HL-60 (cell line): ENCODE measurements at regions not wholly inside any gene's neighbourhood (a gene's known extent, or its start where the extent isn't known, plus 50 kb on each side); places are given as distances from the start of the nearest gene placed in this dataset.

Experiments
- POLR2AphosphoS5 ChIP-seq: IDR thresholded peaks from 2 replicates; pipeline ENCODE4 v1.6.1; 2012; ENCODE audit warnings: low read depth
- TF ChIP-seq, protein P1 (sequence below): IDR thresholded peaks from one replicate; pipeline ENCODE4 v1.5.1; 2011; ENCODE audit warnings: low read length, control low read depth, inconsistent platforms; ENCODE audit not compliant: insufficient read depth
- TF ChIP-seq, protein P2 (sequence below): IDR thresholded peaks from 2 replicates; pipeline ENCODE4 v1.6.1; 2012; ENCODE audit warnings: low read depth; ENCODE audit not compliant: insufficient replicate concordance

- TF ChIP-seq, protein P1, sequence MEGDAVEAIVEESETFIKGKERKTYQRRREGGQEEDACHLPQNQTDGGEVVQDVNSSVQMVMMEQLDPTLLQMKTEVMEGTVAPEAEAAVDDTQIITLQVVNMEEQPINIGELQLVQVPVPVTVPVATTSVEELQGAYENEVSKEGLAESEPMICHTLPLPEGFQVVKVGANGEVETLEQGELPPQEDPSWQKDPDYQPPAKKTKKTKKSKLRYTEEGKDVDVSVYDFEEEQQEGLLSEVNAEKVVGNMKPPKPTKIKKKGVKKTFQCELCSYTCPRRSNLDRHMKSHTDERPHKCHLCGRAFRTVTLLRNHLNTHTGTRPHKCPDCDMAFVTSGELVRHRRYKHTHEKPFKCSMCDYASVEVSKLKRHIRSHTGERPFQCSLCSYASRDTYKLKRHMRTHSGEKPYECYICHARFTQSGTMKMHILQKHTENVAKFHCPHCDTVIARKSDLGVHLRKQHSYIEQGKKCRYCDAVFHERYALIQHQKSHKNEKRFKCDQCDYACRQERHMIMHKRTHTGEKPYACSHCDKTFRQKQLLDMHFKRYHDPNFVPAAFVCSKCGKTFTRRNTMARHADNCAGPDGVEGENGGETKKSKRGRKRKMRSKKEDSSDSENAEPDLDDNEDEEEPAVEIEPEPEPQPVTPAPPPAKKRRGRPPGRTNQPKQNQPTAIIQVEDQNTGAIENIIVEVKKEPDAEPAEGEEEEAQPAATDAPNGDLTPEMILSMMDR = no peak
- no peak for TF ChIP-seq POLR2AphosphoS5
- TF ChIP-seq, protein P2, sequence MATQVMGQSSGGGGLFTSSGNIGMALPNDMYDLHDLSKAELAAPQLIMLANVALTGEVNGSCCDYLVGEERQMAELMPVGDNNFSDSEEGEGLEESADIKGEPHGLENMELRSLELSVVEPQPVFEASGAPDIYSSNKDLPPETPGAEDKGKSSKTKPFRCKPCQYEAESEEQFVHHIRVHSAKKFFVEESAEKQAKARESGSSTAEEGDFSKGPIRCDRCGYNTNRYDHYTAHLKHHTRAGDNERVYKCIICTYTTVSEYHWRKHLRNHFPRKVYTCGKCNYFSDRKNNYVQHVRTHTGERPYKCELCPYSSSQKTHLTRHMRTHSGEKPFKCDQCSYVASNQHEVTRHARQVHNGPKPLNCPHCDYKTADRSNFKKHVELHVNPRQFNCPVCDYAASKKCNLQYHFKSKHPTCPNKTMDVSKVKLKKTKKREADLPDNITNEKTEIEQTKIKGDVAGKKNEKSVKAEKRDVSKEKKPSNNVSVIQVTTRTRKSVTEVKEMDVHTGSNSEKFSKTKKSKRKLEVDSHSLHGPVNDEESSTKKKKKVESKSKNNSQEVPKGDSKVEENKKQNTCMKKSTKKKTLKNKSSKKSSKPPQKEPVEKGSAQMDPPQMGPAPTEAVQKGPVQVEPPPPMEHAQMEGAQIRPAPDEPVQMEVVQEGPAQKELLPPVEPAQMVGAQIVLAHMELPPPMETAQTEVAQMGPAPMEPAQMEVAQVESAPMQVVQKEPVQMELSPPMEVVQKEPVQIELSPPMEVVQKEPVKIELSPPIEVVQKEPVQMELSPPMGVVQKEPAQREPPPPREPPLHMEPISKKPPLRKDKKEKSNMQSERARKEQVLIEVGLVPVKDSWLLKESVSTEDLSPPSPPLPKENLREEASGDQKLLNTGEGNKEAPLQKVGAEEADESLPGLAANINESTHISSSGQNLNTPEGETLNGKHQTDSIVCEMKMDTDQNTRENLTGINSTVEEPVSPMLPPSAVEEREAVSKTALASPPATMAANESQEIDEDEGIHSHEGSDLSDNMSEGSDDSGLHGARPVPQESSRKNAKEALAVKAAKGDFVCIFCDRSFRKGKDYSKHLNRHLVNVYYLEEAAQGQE = no peak
Observed at GRCh38 chr3:77976079-77976478, 936.2 kb downstream of the ROBO2 start.
